GM12878 (cell line): ENCODE measurements at regions not wholly inside any gene's neighbourhood (a gene's known extent, or its start where the extent isn't known, plus 50 kb on each side); places are given as distances from the start of the nearest gene placed in this dataset.

ENCODE experiments used
- ATAC-seq: fragments of 200-7000 bp; cut with Tn5 transposase; 3 replicates; pipeline ENCODE4 v1.9.1; 2020; ENCODE audit warnings: mild to moderate bottlenecking, moderate library complexity
- BruUV-seq: library from RNA; stranded (reverse); fragments of 400-500 nt; replicated peaks from 2 replicates; lab custom pipeline; 2021; lab: Mats Ljungman, UMichigan
- CTCF ChIA-PET: fragments of 300-600 bp; sonication (Branson Sonifier 250); formaldehyde crosslinking; extraction: SDS; loops from one replicate; lab custom pipeline; 2021; ENCODE audit warnings: inconsistent platforms; lab: Yijun Ruan, JAX
- POLR2A ChIA-PET: fragments of 350-600 bp; formaldehyde crosslinking; extraction: SDS; loops from one replicate; lab custom pipeline; 2021; ENCODE audit warnings: inconsistent platforms; lab: Charles Lee
- RAD21 ChIA-PET: fragments of 300-600 bp; sonication (Branson Sonifier 250); formaldehyde crosslinking; loops from one replicate; lab custom pipeline; 2023; ENCODE audit warnings: antibody characterized with exemption; ENCODE audit not compliant: unreplicated experiment; lab: Charles Lee
- SMC1A ChIA-PET: fragments of 300-600 bp; sonication (Branson Sonifier 250); formaldehyde crosslinking; loops from one replicate; lab custom pipeline; 2023; ENCODE audit not compliant: unreplicated experiment, uncharacterized antibody; lab: Charles Lee
- DNase-seq: peaks from one replicate; pipeline ENCODE4 v3.0.0-alpha.2; 2011; ENCODE audit warnings: low read depth, low spot score
- FAIRE-seq: peaks from 3 replicates; lab custom pipeline; 2011; peaks lifted over from hg19 to GRCh38; lab: Jason Lieb, UNC
- H2AFZ ChIP-seq: 2 replicates; pipeline ENCODE4 v1.6.0; 2011; ENCODE audit warnings: low read depth, low read length, control low read depth; ENCODE audit not compliant: control insufficient read depth
- H3K27ac ChIP-seq: 2 replicates; pipeline ENCODE4 v1.5.1; 2011; ENCODE audit warnings: control low read depth; ENCODE audit not compliant: control insufficient read depth, insufficient read depth
- H3K27me3 ChIP-seq, 2 experiments: replicated peaks in 1 of 2; 2 replicates each; pipeline versions ENCODE4 v1.6.0 to v1.6.1; 2011; ENCODE audit warnings: low read length in 1 of 2; ENCODE audit not compliant: control insufficient read depth in 2 of 2, insufficient read depth in 2 of 2
- H3K36me3 ChIP-seq, 2 experiments: 2 replicates each; pipeline ENCODE4 v1.5.1; 2011; ENCODE audit warnings: low read length in 1 of 2; ENCODE audit not compliant: control insufficient read depth in 2 of 2, insufficient read depth in 2 of 2
- H3K4me1 ChIP-seq: 2 replicates; pipeline ENCODE4 v1.6.1; 2011; ENCODE audit warnings: mild to moderate bottlenecking, low read length, moderate library complexity, mixed read lengths; ENCODE audit not compliant: control insufficient read depth, insufficient read depth
- H3K4me2 ChIP-seq: 2 replicates; pipeline ENCODE4 v1.6.0; 2011; ENCODE audit warnings: control low read depth; ENCODE audit not compliant: control insufficient read depth, insufficient read depth
- H3K4me3 ChIP-seq: fragments of 200-600 bp; sonication (generic); 2 replicates; pipeline ENCODE4 v1.5.1; 2016
- H3K79me2 ChIP-seq: 2 replicates; pipeline ENCODE4 v1.6.0; 2011; ENCODE audit warnings: low read length; ENCODE audit not compliant: control insufficient read depth, insufficient read depth
- H3K9ac ChIP-seq: 2 replicates; pipeline ENCODE4 v1.8.0; 2011; ENCODE audit warnings: low read length, control low read depth, mixed read lengths; ENCODE audit not compliant: control insufficient read depth, insufficient read depth
- H3K9me3 ChIP-seq: replicated peaks from 3 replicates; pipeline ENCODE4 v1.5.1; 2011; ENCODE audit warnings: mild to moderate bottlenecking, low read length; ENCODE audit not compliant: control insufficient read depth, insufficient read depth
- H4K20me1 ChIP-seq: 2 replicates; pipeline ENCODE4 v1.6.0; 2011; ENCODE audit not compliant: control insufficient read depth, insufficient read depth
- CHD1 ChIP-seq: IDR thresholded peaks from 2 replicates; pipeline ENCODE4 v1.6.1; 2012; ENCODE audit warnings: low read depth, low read length, improper control_type of control experiment
- CREM ChIP-seq: IDR thresholded peaks from 2 replicates; pipeline ENCODE4 v1.6.1; 2014; ENCODE audit warnings: antibody characterized with exemption, low read depth
- ETV6 ChIP-seq, 2 experiments: fragments of 450-650 bp in 1 of 2; IDR thresholded peaks in 1 of 2; conservative IDR thresholded peaks in 1 of 2; 2 replicates each; pipeline ENCODE4 v1.6.1; 2014; ENCODE audit warnings: antibody characterized with exemption in 1 of 2, borderline replicate concordance in 1 of 2, low read depth in 1 of 2, mild to moderate bottlenecking in 1 of 2, moderate library complexity in 1 of 2
- HDGF ChIP-seq: fragments of 450-650 bp; IDR thresholded peaks from 2 replicates; pipeline ENCODE4 v1.6.1; 2016; ENCODE audit warnings: antibody characterized with exemption
- IKZF2 ChIP-seq, 2 experiments: fragments of 450-650 bp; IDR thresholded peaks; 2 replicates each; pipeline ENCODE4 v1.6.1; 2017; ENCODE audit warnings: mild to moderate bottlenecking in 2 of 2, moderate library complexity in 2 of 2
- JUND ChIP-seq: IDR thresholded peaks from 2 replicates; pipeline ENCODE4 v1.6.1; 2012; ENCODE audit warnings: low read depth, mild to moderate bottlenecking, low read length, improper control_type of control experiment, moderate library complexity
- PAX8 ChIP-seq: fragments of 450-650 bp; IDR thresholded peaks from 2 replicates; pipeline ENCODE4 v1.6.1; 2017; ENCODE audit warnings: mild to moderate bottlenecking, moderate library complexity
- POLR2AphosphoS2 ChIP-seq: IDR thresholded peaks from 2 replicates; pipeline ENCODE4 v1.6.1; 2011; ENCODE audit warnings: low read depth, mild to moderate bottlenecking, low read length, improper control_type of control experiment, moderate library complexity
- POLR2AphosphoS5 ChIP-seq: IDR thresholded peaks from 2 replicates; pipeline ENCODE4 v1.6.1; 2011; ENCODE audit warnings: mild to moderate bottlenecking, low read length, inconsistent platforms
- RAD21 ChIP-seq: IDR thresholded peaks from 2 replicates; pipeline ENCODE4 v1.6.1; 2011; ENCODE audit warnings: mild to moderate bottlenecking, low read depth, low read length, moderate library complexity; ENCODE audit not compliant: insufficient read depth
- RB1 ChIP-seq: fragments of 450-650 bp; formaldehyde crosslinking; IDR thresholded peaks from 2 replicates; pipeline ENCODE4 v1.6.1; 2017; ENCODE audit warnings: mild to moderate bottlenecking, borderline replicate concordance
- RBBP5 ChIP-seq: fragments of 200-600 bp; sonication (generic); conservative IDR thresholded peaks from 2 replicates; pipeline ENCODE4 v1.6.1; 2016
- RELB ChIP-seq: fragments of 450-650 bp; IDR thresholded peaks from 2 replicates; pipeline ENCODE4 v1.6.1; 2017; ENCODE audit warnings: low read depth, mild to moderate bottlenecking, moderate library complexity
- RFX5 ChIP-seq: IDR thresholded peaks from 2 replicates; pipeline ENCODE4 v1.6.1; 2011; ENCODE audit warnings: low read depth, low read length, improper control_type of control experiment
- SMC3 ChIP-seq: IDR thresholded peaks from 2 replicates; pipeline ENCODE4 v1.6.1; 2011; ENCODE audit warnings: low read length, improper control_type of control experiment, borderline replicate concordance
- USF1 ChIP-seq: IDR thresholded peaks from 2 replicates; pipeline ENCODE4 v1.6.1; 2011; ENCODE audit warnings: borderline replicate concordance, low read depth, mild to moderate bottlenecking, moderate library complexity, mixed read lengths, low read length; ENCODE audit not compliant: insufficient read depth; ENCODE audit errors: extremely low read length
- WGBS: methylation state at CpG from one replicate; pipeline ENCODE4 v1.1.6; 2016; ENCODE audit warnings: low lambda C conversion rate; ENCODE audit not compliant: insufficient replicate concordance, insufficient coverage; ENCODE audit errors: missing lambda C conversion rate; 5-methylcytosine and 5-hydroxymethylcytosine counted together
- in situ Hi-C: fragments of 300-500 bp; cut with MboI; formaldehyde crosslinking; loops from 9 replicates; pipeline ENCODE4 v1.14.3; 2018; ENCODE audit warnings: mixed read lengths
- intact Hi-C: fragments of 100-400 bp; cut with micrococcal nuclease; formaldehyde crosslinking; loops from one replicate; pipeline ENCODE4 v1.14.2; 2022; ENCODE audit not compliant: unreplicated experiment

- no peaks in the 10 kb centered on the region for H3K27me3 ChIP-seq
- no peak for TF ChIP-seq RFX5
- TF ChIP-seq POLR2AphosphoS5 = no peak
- TF ChIP-seq JUND = no peak
- TF ChIP-seq RBBP5 = no peak
- TF ChIP-seq HDGF = no peak
- TF ChIP-seq POLR2AphosphoS2 = no peak
- TF ChIP-seq CREM = no peak
- TF ChIP-seq ETV6 (conservative IDR thresholded peaks at IDR 0.05 in 1 of 2, IDR thresholded peaks at IDR 0.05 in 1 of 2; ENCODE audit: borderline replicate concordance in 1 of 2, low read depth in 1 of 2) = no peak
- no peak for TF ChIP-seq RELB
- TF ChIP-seq SMC3 = no peak
- TF ChIP-seq RAD21 = no peak
- TF ChIP-seq CHD1 = no peak
- no peak for TF ChIP-seq PAX8
- no peak for TF ChIP-seq RB1
- TF ChIP-seq USF1 = no peak
- no peak for TF ChIP-seq IKZF2 (IDR thresholded peaks at IDR 0.05)
- SMC1A ChIA-PET = interaction anchor here (0.8 to 2.2 kb wide), 5 partner anchors 9 to 111 kb away, joined by 3 to 9 read pairs (median 4); no protein-coding TSS in a partner anchor
- DNase-seq (no peak), FAIRE-seq (no peak), ATAC-seq (no peak)
- no peaks in the 10 kb centered on the region for H3K79me2 ChIP-seq
- intact Hi-C loops = no loop called here
- H3K27ac ChIP-seq = no peak overlapping the region
- no TSS peak for BruUV-seq
- CTCF ChIA-PET = no interaction called here
- no peak overlapping the region for H3K9ac ChIP-seq
- no peak overlapping the region for H2AFZ ChIP-seq
- H3K4me1 ChIP-seq = no peaks in the 10 kb centered on the region
- no peak overlapping the region for H3K4me3 ChIP-seq
- H3K4me2 ChIP-seq = no peak overlapping the region
- no peaks in the 10 kb centered on the region for H4K20me1 ChIP-seq
- in situ Hi-C loops = no loop called here
- RAD21 ChIA-PET = interaction anchor here (1.4 kb wide), 1 partner anchor 59 kb away, joined by 3 read pairs; no protein-coding TSS in a partner anchor
- H3K36me3 ChIP-seq = no peaks in the 10 kb centered on the region
- POLR2A ChIA-PET = interaction anchor here (0.8 kb wide), 1 partner anchor 72 kb away, joined by 3 read pairs; no protein-coding TSS in a partner anchor
- no peaks in the 10 kb centered on the region for H3K9me3 ChIP-seq
- 2% methylated on average over 2 of the region's 2 CpGs for WGBS
Measured at GRCh38 chr15:97014001-97014400, 683.5 kb downstream of the NR2F2 start.
